GM12872 (cell line): ENCODE measurements at regions not wholly inside any gene's neighbourhood (a gene's known extent, or its start where the extent isn't known, plus 50 kb on each side); places are given as distances from the start of the nearest gene placed in this dataset.

ENCODE experiments used
- CTCF ChIP-seq: IDR thresholded peaks from 3 replicates; pipeline ENCODE4 v1.5.1; 2011; ENCODE audit warnings: low read depth, mild to moderate bottlenecking, low read length, moderate library complexity; ENCODE audit not compliant: insufficient read depth

- TF ChIP-seq CTCF = no peak
Measured at GRCh38 chr1:217981430-217981829, 303.7 kb upstream of the RRP15 start.

- no peak for TF ChIP-seq CTCF
Measured at GRCh38 chr1:217982331-217983050, 302.6 kb upstream of the RRP15 start.

GRCh38 chr1:217983051-217983375, 302.1 kb upstream of the RRP15 start:
- TF ChIP-seq CTCF = no peak

DNA sequence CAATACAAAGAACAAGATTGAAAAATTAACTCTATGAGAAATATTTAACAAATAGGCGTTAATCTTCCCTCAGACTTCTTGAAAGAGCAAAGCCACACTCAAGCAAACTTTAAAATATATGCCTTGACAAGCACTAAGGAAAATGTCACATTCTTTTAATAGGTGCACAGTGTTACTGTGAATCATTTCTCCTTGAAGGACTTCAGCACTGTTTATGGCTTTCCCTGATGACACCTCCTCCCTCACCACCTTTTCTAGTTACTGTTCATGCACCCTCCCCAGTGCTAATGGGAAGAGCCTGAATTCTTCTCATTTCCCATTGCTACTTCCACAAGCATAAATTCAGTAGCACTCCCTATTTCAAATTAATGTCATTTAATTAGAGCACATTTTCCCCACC, 299.5 kb upstream of the RRP15 start:
- TF ChIP-seq CTCF = no peak

DNA sequence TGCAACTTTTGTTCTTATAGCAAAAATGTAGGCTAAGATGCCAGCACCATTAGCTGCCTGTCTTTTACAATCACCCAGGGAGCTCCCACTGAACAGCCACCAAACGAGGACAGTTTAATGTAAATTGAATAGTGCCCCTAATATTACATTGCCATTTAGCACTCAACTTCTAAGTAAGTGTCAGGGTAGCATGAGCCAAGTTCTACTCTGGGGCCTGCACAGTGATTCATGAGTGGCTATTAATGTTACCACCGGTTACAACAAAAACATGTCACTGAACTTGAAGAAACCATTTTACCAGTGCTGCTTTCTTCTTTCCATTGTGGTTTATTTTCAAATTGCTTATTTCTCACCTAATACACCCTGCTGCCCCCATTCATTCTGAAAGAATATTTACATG, 295.6 kb upstream of the RRP15 start:
- TF ChIP-seq CTCF = no peak

DNA sequence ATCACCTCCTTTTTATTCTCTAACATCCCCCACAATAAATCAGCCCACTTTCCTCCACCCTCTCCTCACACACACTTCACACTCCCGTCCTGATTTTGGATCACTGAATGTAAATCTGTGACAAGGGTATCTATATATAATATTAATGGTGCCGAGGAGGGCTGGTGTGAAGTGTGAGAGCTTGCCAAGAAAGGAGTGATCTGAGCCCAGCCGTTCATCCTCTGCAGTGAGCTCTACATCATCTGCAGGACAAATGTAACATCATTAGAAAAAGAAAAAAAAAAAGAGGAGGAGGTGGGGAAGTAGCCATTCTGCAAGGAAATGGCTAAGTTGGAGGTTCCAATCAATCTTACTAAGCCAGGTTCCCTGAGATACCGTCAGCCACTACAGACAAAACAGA, 291.7 kb upstream of the RRP15 start:
- no peak for TF ChIP-seq CTCF

- no peak for TF ChIP-seq CTCF
Measured at GRCh38 chr1:218024211-218024720, 260.8 kb upstream of the RRP15 start.
